SK-N-SH treated with all-trans-retinoic acid at 6 μM for 48 hours (cell line): ENCODE measurements at regions not wholly inside any gene's neighbourhood (a gene's known extent, or its start where the extent isn't known, plus 50 kb on each side); places are given as distances from the start of the nearest gene placed in this dataset.

Source experiments
- ATAC-seq: fragments of 200-7000 bp; cut with Tn5 transposase; 3 replicates; pipeline ENCODE4 v1.9.1; 2020; ENCODE audit warnings: mild to moderate bottlenecking, moderate library complexity
- ARNTL ChIP-seq: fragments of 450-650 bp; formaldehyde crosslinking; IDR thresholded peaks from 2 replicates; pipeline ENCODE4 v1.5.0; 2020; ENCODE audit warnings: low read depth, mild to moderate bottlenecking, moderate library complexity, borderline replicate concordance
- BACH2 ChIP-seq: fragments of 250-450 bp; sonication (Bioruptor Pico); IDR thresholded peaks from 2 replicates; pipeline ENCODE4 v1.9.0; 2021; ENCODE audit warnings: mild to moderate bottlenecking, borderline replicate concordance
- CREB5 ChIP-seq: fragments of 250-450 bp; sonication (Bioruptor Pico); IDR thresholded peaks from 2 replicates; pipeline ENCODE4 v1.5.1; 2020; ENCODE audit warnings: low read depth, mild to moderate bottlenecking, moderate library complexity
- CSDC2 ChIP-seq: fragments of 250-450 bp; sonication (Bioruptor Pico); IDR thresholded peaks from 2 replicates; pipeline ENCODE4 v1.5.0; 2020; ENCODE audit warnings: mild to moderate bottlenecking, moderate library complexity
- ESRRG ChIP-seq: fragments of 250-450 bp; sonication (Bioruptor Pico); IDR thresholded peaks from 2 replicates; pipeline ENCODE4 v1.6.1; 2021; ENCODE audit warnings: mild to moderate bottlenecking
- ISL1 ChIP-seq: fragments of 250-450 bp; sonication (Bioruptor Pico); IDR thresholded peaks from 2 replicates; pipeline ENCODE4 v2.1.2; 2022; ENCODE audit warnings: mild to moderate bottlenecking, moderate library complexity
- OSR1 ChIP-seq: fragments of 250-450 bp; sonication (Bioruptor Pico); IDR thresholded peaks from 2 replicates; pipeline ENCODE4 v1.8.0; 2022; ENCODE audit warnings: moderate library complexity, mild to moderate bottlenecking, inconsistent platforms
- POU6F1 ChIP-seq: fragments of 250-450 bp; sonication (Bioruptor Pico); IDR thresholded peaks from 2 replicates; pipeline ENCODE4 v1.8.0; 2021; ENCODE audit warnings: low read depth, mild to moderate bottlenecking, moderate library complexity, borderline replicate concordance
- PPARA ChIP-seq: fragments of 250-450 bp; sonication (Bioruptor Pico); IDR thresholded peaks from 2 replicates; pipeline ENCODE4 v1.5.0; 2020; ENCODE audit warnings: mild to moderate bottlenecking, borderline replicate concordance
- RARB ChIP-seq: fragments of 250-450 bp; sonication (Bioruptor Pico); IDR thresholded peaks from 2 replicates; pipeline ENCODE4 v1.8.0; 2021; ENCODE audit warnings: mild to moderate bottlenecking, moderate library complexity
- SNAI2 ChIP-seq: fragments of 250-450 bp; sonication (Bioruptor Pico); IDR thresholded peaks from 2 replicates; pipeline ENCODE4 v1.5.0; 2020; ENCODE audit warnings: mild to moderate bottlenecking, moderate library complexity
- TCF4 ChIP-seq: fragments of 250-450 bp; sonication (Bioruptor Pico); IDR thresholded peaks from 2 replicates; pipeline ENCODE4 v1.8.0; 2021; ENCODE audit warnings: mild to moderate bottlenecking, moderate library complexity, borderline replicate concordance
- TOX ChIP-seq: fragments of 250-450 bp; sonication (Bioruptor Pico); IDR thresholded peaks from 2 replicates; pipeline ENCODE4 v1.8.0; 2021; ENCODE audit warnings: mild to moderate bottlenecking, moderate library complexity, borderline replicate concordance
- ZC3H10 ChIP-seq: fragments of 250-450 bp; sonication (Bioruptor Pico); IDR thresholded peaks from 2 replicates; pipeline ENCODE4 v1.5.1; 2021; ENCODE audit warnings: mild to moderate bottlenecking, moderate library complexity
- ZFP3 ChIP-seq: fragments of 250-450 bp; sonication (Bioruptor Pico); IDR thresholded peaks from 2 replicates; pipeline ENCODE4 v1.5.0; 2020; ENCODE audit warnings: mild to moderate bottlenecking, moderate library complexity
- ZFP30 ChIP-seq: fragments of 450-650 bp; formaldehyde crosslinking; IDR thresholded peaks from 2 replicates; pipeline ENCODE4 v1.5.0; 2022; ENCODE audit warnings: mild to moderate bottlenecking, moderate library complexity
- ZNF565 ChIP-seq: fragments of 450-650 bp; formaldehyde crosslinking; conservative IDR thresholded peaks from 2 replicates; pipeline ENCODE4 v1.5.0; 2020; ENCODE audit warnings: low read depth, mild to moderate bottlenecking, moderate library complexity
- ZNF70 ChIP-seq: fragments of 450-650 bp; formaldehyde crosslinking; IDR thresholded peaks from 2 replicates; pipeline ENCODE4 v1.5.0; 2020; ENCODE audit warnings: mild to moderate bottlenecking, moderate library complexity
- ZNF8 ChIP-seq: fragments of 450-650 bp; formaldehyde crosslinking; IDR thresholded peaks from 2 replicates; pipeline ENCODE4 v1.5.0; 2020; ENCODE audit warnings: mild to moderate bottlenecking, moderate library complexity
- TF ChIP-seq, protein P1 (sequence below): fragments of 250-450 bp; sonication (Bioruptor Pico); IDR thresholded peaks from 2 replicates; pipeline ENCODE4 v1.8.0; 2020; ENCODE audit warnings: mild to moderate bottlenecking, moderate library complexity, borderline replicate concordance
- TF ChIP-seq, protein P2 (sequence below): fragments of 250-450 bp; sonication (Bioruptor Pico); IDR thresholded peaks from 2 replicates; pipeline ENCODE4 v1.5.1; 2021; ENCODE audit warnings: mild to moderate bottlenecking, moderate library complexity
- TF ChIP-seq, protein P3 (sequence below): fragments of 250-450 bp; sonication (Bioruptor Pico); IDR thresholded peaks from 2 replicates; pipeline ENCODE4 v1.5.0; 2020; ENCODE audit warnings: mild to moderate bottlenecking, moderate library complexity

- TF ChIP-seq ZNF70 (CRISPR knock-in tag), result no peak
- no peak for TF ChIP-seq ZC3H10 (CRISPR knock-in tag)
- TF ChIP-seq CREB5 (CRISPR knock-in tag), result no peak
- TF ChIP-seq ZNF8 (CRISPR knock-in tag), result no peak
- TF ChIP-seq BACH2 (CRISPR knock-in tag), result no peak
- ATAC-seq, result no peak
These were observed 267.8 kb downstream of the TMEM161B start for GRCh38 chr5:88000877-88001276.

DNA sequence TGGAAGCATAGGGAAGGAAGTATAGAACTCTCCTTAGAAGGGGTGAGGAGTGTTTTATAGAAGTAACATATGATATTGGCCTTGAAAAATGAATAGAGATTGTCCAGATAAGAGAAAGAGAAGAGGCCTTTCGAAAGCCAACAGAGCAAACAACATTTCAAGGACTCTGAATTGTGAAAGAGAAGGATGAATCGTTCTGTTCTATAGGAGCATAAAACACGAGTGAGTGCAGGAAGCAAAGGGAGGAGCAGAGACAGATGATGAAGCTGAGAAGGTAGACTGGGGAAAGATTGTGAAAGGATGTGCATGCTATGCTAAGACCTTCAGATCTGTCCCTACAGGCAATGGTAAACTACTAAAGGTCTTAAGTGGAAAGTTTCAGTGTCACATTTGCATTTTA is 271.0 kb downstream of the TMEM161B start:
- TF ChIP-seq, protein P1, sequence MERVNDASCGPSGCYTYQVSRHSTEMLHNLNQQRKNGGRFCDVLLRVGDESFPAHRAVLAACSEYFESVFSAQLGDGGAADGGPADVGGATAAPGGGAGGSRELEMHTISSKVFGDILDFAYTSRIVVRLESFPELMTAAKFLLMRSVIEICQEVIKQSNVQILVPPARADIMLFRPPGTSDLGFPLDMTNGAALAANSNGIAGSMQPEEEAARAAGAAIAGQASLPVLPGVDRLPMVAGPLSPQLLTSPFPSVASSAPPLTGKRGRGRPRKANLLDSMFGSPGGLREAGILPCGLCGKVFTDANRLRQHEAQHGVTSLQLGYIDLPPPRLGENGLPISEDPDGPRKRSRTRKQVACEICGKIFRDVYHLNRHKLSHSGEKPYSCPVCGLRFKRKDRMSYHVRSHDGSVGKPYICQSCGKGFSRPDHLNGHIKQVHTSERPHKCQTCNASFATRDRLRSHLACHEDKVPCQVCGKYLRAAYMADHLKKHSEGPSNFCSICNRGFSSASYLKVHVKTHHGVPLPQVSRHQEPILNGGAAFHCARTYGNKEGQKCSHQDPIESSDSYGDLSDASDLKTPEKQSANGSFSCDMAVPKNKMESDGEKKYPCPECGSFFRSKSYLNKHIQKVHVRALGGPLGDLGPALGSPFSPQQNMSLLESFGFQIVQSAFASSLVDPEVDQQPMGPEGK, result no peak
- no peak for TF ChIP-seq ZC3H10 (CRISPR knock-in tag)
- TF ChIP-seq PPARA, result no peak
- TF ChIP-seq CSDC2, result no peak
- no peak for TF ChIP-seq ESRRG (CRISPR knock-in tag)
- TF ChIP-seq ZNF8 (CRISPR knock-in tag), result no peak
- TF ChIP-seq ISL1, result no peak
- no peak for TF ChIP-seq ZFP3 (CRISPR knock-in tag)
- TF ChIP-seq RARB, result no peak
- TF ChIP-seq ARNTL (CRISPR knock-in tag), result no peak
- TF ChIP-seq, protein P2, sequence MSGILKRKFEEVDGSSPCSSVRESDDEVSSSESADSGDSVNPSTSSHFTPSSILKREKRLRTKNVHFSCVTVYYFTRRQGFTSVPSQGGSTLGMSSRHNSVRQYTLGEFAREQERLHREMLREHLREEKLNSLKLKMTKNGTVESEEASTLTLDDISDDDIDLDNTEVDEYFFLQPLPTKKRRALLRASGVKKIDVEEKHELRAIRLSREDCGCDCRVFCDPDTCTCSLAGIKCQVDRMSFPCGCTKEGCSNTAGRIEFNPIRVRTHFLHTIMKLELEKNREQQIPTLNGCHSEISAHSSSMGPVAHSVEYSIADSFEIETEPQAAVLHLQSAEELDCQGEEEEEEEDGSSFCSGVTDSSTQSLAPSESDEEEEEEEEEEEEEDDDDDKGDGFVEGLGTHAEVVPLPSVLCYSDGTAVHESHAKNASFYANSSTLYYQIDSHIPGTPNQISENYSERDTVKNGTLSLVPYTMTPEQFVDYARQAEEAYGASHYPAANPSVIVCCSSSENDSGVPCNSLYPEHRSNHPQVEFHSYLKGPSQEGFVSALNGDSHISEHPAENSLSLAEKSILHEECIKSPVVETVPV, result no peak
- TF ChIP-seq BACH2 (CRISPR knock-in tag), result no peak
- no peak for TF ChIP-seq OSR1
- no peak for TF ChIP-seq TOX (CRISPR knock-in tag)
- no peak for TF ChIP-seq POU6F1
- no peak for TF ChIP-seq CREB5 (CRISPR knock-in tag)
- no peak for TF ChIP-seq ZNF565 (CRISPR knock-in tag)
- no peak for TF ChIP-seq ZFP30
- TF ChIP-seq SNAI2 (CRISPR knock-in tag), result no peak
- TF ChIP-seq ZNF70 (CRISPR knock-in tag), result no peak
- no peak for ATAC-seq

GRCh38 chr5:87966213-87966612 is 302.4 kb downstream of the TMEM161B start:
- no peak for ATAC-seq
- TF ChIP-seq ARNTL (CRISPR knock-in tag) (no peak), SNAI2 (CRISPR knock-in tag) (no peak), ESRRG (CRISPR knock-in tag) (no peak), ZC3H10 (CRISPR knock-in tag) (no peak), ZFP3 (CRISPR knock-in tag) (no peak), ZNF70 (CRISPR knock-in tag) (no peak), ZNF8 (CRISPR knock-in tag) (no peak), TCF4 (CRISPR knock-in tag) (no peak), ZFP30 (no peak), OSR1 (no peak), CSDC2 (no peak), PPARA (no peak)

DNA sequence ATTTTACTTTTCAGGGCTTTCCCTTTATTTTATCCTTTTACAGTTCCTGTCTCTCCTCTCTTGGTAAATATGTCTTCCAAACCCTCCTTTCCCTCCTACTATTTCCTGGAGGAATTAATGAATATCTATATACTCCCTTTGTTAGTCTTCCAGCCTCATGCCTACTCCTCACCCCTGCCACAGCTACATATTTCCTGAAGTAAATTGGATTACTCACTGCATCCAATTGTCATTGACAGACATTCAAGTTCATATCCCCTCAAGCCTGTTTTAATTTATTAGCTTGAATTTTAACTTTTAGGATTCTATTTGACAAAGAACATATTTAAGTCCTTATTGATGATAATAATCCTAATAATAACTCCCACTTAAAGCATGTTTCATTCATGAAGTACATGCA is 314.5 kb downstream of the TMEM161B start:
- ATAC-seq, result no peak
- TF ChIP-seq CSDC2 (no peak), TCF4 (CRISPR knock-in tag) (no peak), CREB5 (CRISPR knock-in tag) (no peak), ZNF70 (CRISPR knock-in tag) (no peak), ESRRG (CRISPR knock-in tag) (no peak), SNAI2 (CRISPR knock-in tag) (no peak), ARNTL (CRISPR knock-in tag) (no peak), BACH2 (CRISPR knock-in tag) (no peak), ZC3H10 (CRISPR knock-in tag) (no peak), ZFP3 (CRISPR knock-in tag) (no peak), TOX (CRISPR knock-in tag) (no peak)
- TF ChIP-seq, protein P3, sequence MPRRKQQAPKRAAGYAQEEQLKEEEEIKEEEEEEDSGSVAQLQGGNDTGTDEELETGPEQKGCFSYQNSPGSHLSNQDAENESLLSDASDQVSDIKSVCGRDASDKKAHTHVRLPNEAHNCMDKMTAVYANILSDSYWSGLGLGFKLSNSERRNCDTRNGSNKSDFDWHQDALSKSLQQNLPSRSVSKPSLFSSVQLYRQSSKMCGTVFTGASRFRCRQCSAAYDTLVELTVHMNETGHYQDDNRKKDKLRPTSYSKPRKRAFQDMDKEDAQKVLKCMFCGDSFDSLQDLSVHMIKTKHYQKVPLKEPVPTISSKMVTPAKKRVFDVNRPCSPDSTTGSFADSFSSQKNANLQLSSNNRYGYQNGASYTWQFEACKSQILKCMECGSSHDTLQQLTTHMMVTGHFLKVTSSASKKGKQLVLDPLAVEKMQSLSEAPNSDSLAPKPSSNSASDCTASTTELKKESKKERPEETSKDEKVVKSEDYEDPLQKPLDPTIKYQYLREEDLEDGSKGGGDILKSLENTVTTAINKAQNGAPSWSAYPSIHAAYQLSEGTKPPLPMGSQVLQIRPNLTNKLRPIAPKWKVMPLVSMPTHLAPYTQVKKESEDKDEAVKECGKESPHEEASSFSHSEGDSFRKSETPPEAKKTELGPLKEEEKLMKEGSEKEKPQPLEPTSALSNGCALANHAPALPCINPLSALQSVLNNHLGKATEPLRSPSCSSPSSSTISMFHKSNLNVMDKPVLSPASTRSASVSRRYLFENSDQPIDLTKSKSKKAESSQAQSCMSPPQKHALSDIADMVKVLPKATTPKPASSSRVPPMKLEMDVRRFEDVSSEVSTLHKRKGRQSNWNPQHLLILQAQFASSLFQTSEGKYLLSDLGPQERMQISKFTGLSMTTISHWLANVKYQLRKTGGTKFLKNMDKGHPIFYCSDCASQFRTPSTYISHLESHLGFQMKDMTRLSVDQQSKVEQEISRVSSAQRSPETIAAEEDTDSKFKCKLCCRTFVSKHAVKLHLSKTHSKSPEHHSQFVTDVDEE (CRISPR knock-in tag), result no peak
